Skeletal muscle satellite cell (primary cell): ENCODE measurements at regions not wholly inside any gene's neighbourhood (a gene's known extent, or its start where the extent isn't known, plus 50 kb on each side); places are given as distances from the start of the nearest gene placed in this dataset.
"Not testable (repeated sequence)": the region's sequence is repeated elsewhere in the genome, so short reads cannot be mapped to it uniquely, and the experiment has no call there.

Experiments
- H3K27me3 ChIP-seq: 2 replicates; pipeline ENCODE4 v1.7.0; 2013; ENCODE audit warnings: low read length; ENCODE audit not compliant: control insufficient read depth, insufficient read depth
- H3K36me3 ChIP-seq: 2 replicates; pipeline ENCODE4 v1.7.0; 2013; ENCODE audit warnings: mild to moderate bottlenecking, control low read depth, low read length; ENCODE audit not compliant: insufficient read depth
- H3K4me1 ChIP-seq: 2 replicates; pipeline ENCODE4 v1.7.0; 2013; ENCODE audit warnings: low read length; ENCODE audit not compliant: control insufficient read depth, insufficient read depth
- H3K4me2 ChIP-seq: 2 replicates; pipeline ENCODE4 v1.7.0; 2013; ENCODE audit warnings: mild to moderate bottlenecking, low read length
- H3K4me3 ChIP-seq: 2 replicates; pipeline ENCODE4 v1.7.0; 2013; ENCODE audit warnings: low read length
- H3K9ac ChIP-seq: 2 replicates; pipeline ENCODE4 v1.7.0; 2013; ENCODE audit warnings: mild to moderate bottlenecking, low read depth, low read length, moderate library complexity
- H3K9me3 ChIP-seq: replicated peaks from 2 replicates; pipeline ENCODE4 v1.7.0; 2013; ENCODE audit warnings: mild to moderate bottlenecking, control low read depth, low read length

GRCh38 chr5:68112658-68113057 lies 102.9 kb upstream of the PIK3R1 start:
- Histone ChIP-seq H3K9ac (no peak overlapping the region), H3K9me3 (no peaks in the 10 kb centered on the region), H3K4me1 (peaks cover 13% of the 10 kb centered on the region), H3K4me2 (no peak overlapping the region), H3K4me3 (no peak overlapping the region), H3K36me3 (no peaks in the 10 kb centered on the region), H3K27me3 (no peaks in the 10 kb centered on the region)

GRCh38 chr5:68110894-68111293 lies 104.7 kb upstream of the PIK3R1 start:
- Histone ChIP-seq H3K4me3 (no peak overlapping the region), H3K36me3 (no peaks in the 10 kb centered on the region), H3K4me2 (no peak overlapping the region)

GRCh38 chr5:68110264-68110663 lies 105.3 kb upstream of the PIK3R1 start:
- H3K9ac ChIP-seq, result no peak overlapping the region
- no peaks in the 10 kb centered on the region for H3K36me3 ChIP-seq
- peaks cover 13% of the 10 kb centered on the region for H3K4me1 ChIP-seq
- H3K9me3 ChIP-seq, result no peaks in the 10 kb centered on the region
- no peak overlapping the region for H3K4me3 ChIP-seq
- no peak overlapping the region for H3K4me2 ChIP-seq
- no peaks in the 10 kb centered on the region for H3K27me3 ChIP-seq

More at GRCh38 chr5:68110894-68111293, 104.7 kb upstream of the PIK3R1 start:
- H3K9ac ChIP-seq, result no peak overlapping the region
- peaks cover 13% of the 10 kb centered on the region for H3K4me1 ChIP-seq
- no peaks in the 10 kb centered on the region for H3K9me3 ChIP-seq
- H3K27me3 ChIP-seq, result no peaks in the 10 kb centered on the region

GRCh38 chr5:68104217-68104616 lies 111.3 kb upstream of the PIK3R1 start:
- not testable (repeated sequence) for H3K4me1 ChIP-seq, H3K27me3 ChIP-seq, H3K9ac ChIP-seq, H3K36me3 ChIP-seq, H3K4me2 ChIP-seq, H3K4me3 ChIP-seq, H3K9me3 ChIP-seq

- H3K27me3 ChIP-seq, H3K4me1 ChIP-seq, H3K9me3 ChIP-seq, H3K9ac ChIP-seq, H3K4me2 ChIP-seq, H3K4me3 ChIP-seq, H3K36me3 ChIP-seq: not testable (repeated sequence)
Observed at GRCh38 chr5:68103297-68103696, 112.3 kb upstream of the PIK3R1 start.

- Histone ChIP-seq H3K27me3 (no peaks in the 10 kb centered on the region), H3K36me3 (no peaks in the 10 kb centered on the region), H3K9ac (no peak overlapping the region), H3K9me3 (no peaks in the 10 kb centered on the region), H3K4me2 (no peak overlapping the region), H3K4me3 (no peak overlapping the region), H3K4me1 (no peaks in the 10 kb centered on the region)
Observed at GRCh38 chr5:68099327-68099726, 116.2 kb upstream of the PIK3R1 start.

- peaks cover 4% of the 10 kb centered on the region for H3K4me1 ChIP-seq
Observed at GRCh38 chr5:68093455-68094159, 121.9 kb upstream of the PIK3R1 start.

GRCh38 chr5:68088302-68088701 lies 127.3 kb upstream of the PIK3R1 start:
- Histone ChIP-seq H3K27me3 (no peaks in the 10 kb centered on the region), H3K36me3 (no peaks in the 10 kb centered on the region), H3K9me3 (no peaks in the 10 kb centered on the region), H3K9ac (no peak overlapping the region), H3K4me3 (no peak overlapping the region), H3K4me2 (peak overlapping the region; percentile 2), H3K4me1 (peaks cover 27% of the 10 kb centered on the region)

More at GRCh38 chr5:68093455-68094159, 121.9 kb upstream of the PIK3R1 start:
- Histone ChIP-seq H3K9me3 (no peaks in the 10 kb centered on the region), H3K4me3 (no peak overlapping the region), H3K36me3 (no peaks in the 10 kb centered on the region), H3K4me2 (no peak overlapping the region), H3K9ac (no peak overlapping the region), H3K27me3 (no peaks in the 10 kb centered on the region)

- Histone ChIP-seq H3K27me3 (no peaks in the 10 kb centered on the region), H3K9ac (no peak overlapping the region), H3K4me2 (peak overlapping the region; percentile 2), H3K4me3 (no peak overlapping the region), H3K9me3 (no peaks in the 10 kb centered on the region), H3K36me3 (no peaks in the 10 kb centered on the region), H3K4me1 (peaks cover 27% of the 10 kb centered on the region)
Observed at GRCh38 chr5:68087866-68088265, 127.7 kb upstream of the PIK3R1 start.

- no peak overlapping the region for H3K4me3 ChIP-seq
- peaks cover 27% of the 10 kb centered on the region for H3K4me1 ChIP-seq
- no peaks in the 10 kb centered on the region for H3K27me3 ChIP-seq
- H3K9me3 ChIP-seq, result no peaks in the 10 kb centered on the region
- peak overlapping the region; percentile 26 for H3K4me2 ChIP-seq
- H3K9ac ChIP-seq, result no peak overlapping the region
- no peaks in the 10 kb centered on the region for H3K36me3 ChIP-seq
Observed at GRCh38 chr5:68086857-68087256, 128.7 kb upstream of the PIK3R1 start.

GRCh38 chr5:68086439-68086838 lies 129.1 kb upstream of the PIK3R1 start:
- no peaks in the 10 kb centered on the region for H3K36me3 ChIP-seq
- no peaks in the 10 kb centered on the region for H3K9me3 ChIP-seq
- H3K9ac ChIP-seq, result no peak overlapping the region
- H3K4me3 ChIP-seq, result no peak overlapping the region
- H3K4me2 ChIP-seq, result peak overlapping the region; percentile 26
- H3K4me1 ChIP-seq, result peaks cover 27% of the 10 kb centered on the region
- no peaks in the 10 kb centered on the region for H3K27me3 ChIP-seq

- Histone ChIP-seq H3K4me1 (peaks cover 27% of the 10 kb centered on the region), H3K27me3 (no peaks in the 10 kb centered on the region), H3K9me3 (no peaks in the 10 kb centered on the region), H3K4me3 (no peak overlapping the region), H3K36me3 (no peaks in the 10 kb centered on the region), H3K4me2 (no peak overlapping the region), H3K9ac (no peak overlapping the region)
Observed at GRCh38 chr5:68084396-68084795, 131.2 kb upstream of the PIK3R1 start.
